ENCODE measurements at regions not wholly inside any gene's neighbourhood (a gene's known extent, or its start where the extent isn't known, plus 50 kb on each side); places are given as distances from the start of the nearest gene placed in this dataset.

GRCh38 chr20:60254901-60255411 is 296.7 kb downstream of the CDH26 start:
- peaks cover 8% of the 10 kb centered on the region for H3K4me1 ChIP-seq
- no peak for TF ChIP-seq EZH2 (IDR thresholded peaks at IDR 0.05)
- no peak for TF ChIP-seq EZH2phosphoT487 (IDR thresholded peaks at IDR 0.05)
- TF ChIP-seq CTCF (IDR thresholded peaks at IDR 0.05): no peak
- Mint-ChIP-seq H3K36me3 (no peaks in the 10 kb centered on the region), H3K4me1 (peaks cover 29% of the 10 kb centered on the region), H3K4me3 (no peak overlapping the region), H3K27ac (peak overlapping the region; percentile 88), H3K27me3 (ENCODE audit: insufficient read depth, low read depth) (peaks cover 22% of the 10 kb centered on the region), H3K9me3 (no peaks in the 10 kb centered on the region)
- no peak overlapping the region for H3K4me3 ChIP-seq
- H3K4me2 ChIP-seq: peak overlapping the region; percentile 8
- DNase-seq (ENCODE audit: low spot score): peak; percentile 23
- no peaks in the 10 kb centered on the region for H3K36me3 ChIP-seq
- no peak overlapping the region for H3K9ac ChIP-seq
- no peaks in the 10 kb centered on the region for H3K27me3 ChIP-seq
- no peak overlapping the region for H2AFZ ChIP-seq (replicated peaks)
- H3K27ac ChIP-seq: no peak overlapping the region
- H3F3A ChIP-seq (ENCODE audit: low read depth): no peaks in the 10 kb centered on the region
- H3K79me2 ChIP-seq (ENCODE audit: low read depth): no peaks in the 10 kb centered on the region
- H4K20me1 ChIP-seq (ENCODE audit: low read depth): no peaks in the 10 kb centered on the region
- H3K9me3 ChIP-seq (ENCODE audit: low read depth): no peaks in the 10 kb centered on the region

- DNase-seq (ENCODE audit: low spot score): peak; percentile 4
- no peak overlapping the region for H3K9ac ChIP-seq
Measured at GRCh38 chr20:60255415-60255814, 297.2 kb downstream of the CDH26 start.

GRCh38 chr20:60255866-60256265 is 297.6 kb downstream of the CDH26 start:
- H3K9ac ChIP-seq: no peak overlapping the region
- Mint-ChIP-seq H3K27me3 (ENCODE audit: insufficient read depth, low read depth) (peaks cover 25% of the 10 kb centered on the region), H3K36me3 (no peaks in the 10 kb centered on the region), H3K4me1 (peaks cover 29% of the 10 kb centered on the region), H3K9me3 (no peaks in the 10 kb centered on the region), H3K4me3 (peak overlapping the region; percentile 48), H3K27ac (peak overlapping the region; percentile 60)
- H3K4me2 ChIP-seq: peak overlapping the region; percentile 8
- no peaks in the 10 kb centered on the region for H3K9me3 ChIP-seq (ENCODE audit: low read depth)
- no peak overlapping the region for H3K4me3 ChIP-seq
- H3K4me1 ChIP-seq: peaks cover 8% of the 10 kb centered on the region
- no peaks in the 10 kb centered on the region for H3K27me3 ChIP-seq
- no peaks in the 10 kb centered on the region for H3F3A ChIP-seq (ENCODE audit: low read depth)
- H2AFZ ChIP-seq (replicated peaks): no peak overlapping the region
- TF ChIP-seq EZH2phosphoT487 (IDR thresholded peaks at IDR 0.05): no peak
- no peak for TF ChIP-seq CTCF (IDR thresholded peaks at IDR 0.05)
- no peak for TF ChIP-seq EZH2 (IDR thresholded peaks at IDR 0.05)
- no peaks in the 10 kb centered on the region for H3K36me3 ChIP-seq
- no peaks in the 10 kb centered on the region for H4K20me1 ChIP-seq (ENCODE audit: low read depth)
- H3K79me2 ChIP-seq (ENCODE audit: low read depth): no peaks in the 10 kb centered on the region
- no peak for DNase-seq (ENCODE audit: low spot score)
- H3K27ac ChIP-seq: no peak overlapping the region

More at GRCh38 chr20:60255415-60255814, 297.2 kb downstream of the CDH26 start:
- H3K4me3 Mint-ChIP-seq: no peak overlapping the region
- no peaks in the 10 kb centered on the region for H3K36me3 Mint-ChIP-seq
- H3K9me3 Mint-ChIP-seq: no peaks in the 10 kb centered on the region
- Histone ChIP-seq H3K79me2 (ENCODE audit: low read depth) (no peaks in the 10 kb centered on the region), H3K27ac (no peak overlapping the region), H3K27me3 (no peaks in the 10 kb centered on the region), H3K36me3 (no peaks in the 10 kb centered on the region), H3F3A (ENCODE audit: low read depth) (no peaks in the 10 kb centered on the region), H3K4me1 (peaks cover 8% of the 10 kb centered on the region), H3K9me3 (ENCODE audit: low read depth) (no peaks in the 10 kb centered on the region), H3K4me3 (no peak overlapping the region), H2AFZ (replicated peaks) (no peak overlapping the region), H3K4me2 (peak overlapping the region; percentile 8), H4K20me1 (ENCODE audit: low read depth) (no peaks in the 10 kb centered on the region)
- peaks cover 25% of the 10 kb centered on the region for H3K27me3 Mint-ChIP-seq (ENCODE audit: insufficient read depth, low read depth)
- H3K27ac Mint-ChIP-seq: peak overlapping the region; percentile 88
- no peak for TF ChIP-seq EZH2 (IDR thresholded peaks at IDR 0.05)
- no peak for TF ChIP-seq EZH2phosphoT487 (IDR thresholded peaks at IDR 0.05)
- no peak for TF ChIP-seq CTCF (IDR thresholded peaks at IDR 0.05)
- peaks cover 29% of the 10 kb centered on the region for H3K4me1 Mint-ChIP-seq
